ENCODE measurements at regions not wholly inside any gene's neighbourhood (a gene's known extent, or its start where the extent isn't known, plus 50 kb on each side); places are given as distances from the start of the nearest gene placed in this dataset.

DNA sequence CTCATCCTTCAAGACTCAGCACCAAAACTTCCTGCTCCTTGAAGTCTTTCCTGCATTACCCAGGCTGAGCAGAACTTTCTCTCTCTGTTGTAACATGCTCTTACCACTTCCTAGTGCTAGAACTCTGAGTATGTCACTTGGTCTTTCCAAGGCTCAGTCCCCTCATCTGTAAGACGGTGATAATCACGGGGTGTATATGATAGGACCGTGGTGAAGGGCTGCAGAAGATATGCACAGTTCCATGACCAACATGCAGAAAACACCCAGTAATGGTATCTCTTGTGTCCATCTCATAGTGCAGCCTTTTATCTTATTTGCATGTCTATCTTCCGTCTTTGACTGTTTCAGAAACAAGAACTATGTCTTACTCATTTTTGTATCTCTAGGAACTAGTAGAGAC is 154.5 kb downstream of the ZNF621 start:
- TF ChIP-seq, protein P1, sequence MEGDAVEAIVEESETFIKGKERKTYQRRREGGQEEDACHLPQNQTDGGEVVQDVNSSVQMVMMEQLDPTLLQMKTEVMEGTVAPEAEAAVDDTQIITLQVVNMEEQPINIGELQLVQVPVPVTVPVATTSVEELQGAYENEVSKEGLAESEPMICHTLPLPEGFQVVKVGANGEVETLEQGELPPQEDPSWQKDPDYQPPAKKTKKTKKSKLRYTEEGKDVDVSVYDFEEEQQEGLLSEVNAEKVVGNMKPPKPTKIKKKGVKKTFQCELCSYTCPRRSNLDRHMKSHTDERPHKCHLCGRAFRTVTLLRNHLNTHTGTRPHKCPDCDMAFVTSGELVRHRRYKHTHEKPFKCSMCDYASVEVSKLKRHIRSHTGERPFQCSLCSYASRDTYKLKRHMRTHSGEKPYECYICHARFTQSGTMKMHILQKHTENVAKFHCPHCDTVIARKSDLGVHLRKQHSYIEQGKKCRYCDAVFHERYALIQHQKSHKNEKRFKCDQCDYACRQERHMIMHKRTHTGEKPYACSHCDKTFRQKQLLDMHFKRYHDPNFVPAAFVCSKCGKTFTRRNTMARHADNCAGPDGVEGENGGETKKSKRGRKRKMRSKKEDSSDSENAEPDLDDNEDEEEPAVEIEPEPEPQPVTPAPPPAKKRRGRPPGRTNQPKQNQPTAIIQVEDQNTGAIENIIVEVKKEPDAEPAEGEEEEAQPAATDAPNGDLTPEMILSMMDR (IDR thresholded peaks at IDR 0.05), result no peak
- TF ChIP-seq POLR2A (IDR thresholded peaks at IDR 0.05), result no peak
